HL-60 (cell line): ENCODE measurements at regions not wholly inside any gene's neighbourhood (a gene's known extent, or its start where the extent isn't known, plus 50 kb on each side); places are given as distances from the start of the nearest gene placed in this dataset.

Experiments
- GABPA ChIP-seq: IDR thresholded peaks from 2 replicates; pipeline ENCODE4 v1.6.1; 2012; ENCODE audit warnings: low read depth
- POLR2AphosphoS5 ChIP-seq: IDR thresholded peaks from 2 replicates; pipeline ENCODE4 v1.6.1; 2012; ENCODE audit warnings: low read depth
- SPI1 ChIP-seq: IDR thresholded peaks from 2 replicates; pipeline ENCODE4 v1.6.1; 2012; ENCODE audit warnings: low read depth, mild to moderate bottlenecking, borderline replicate concordance
- TF ChIP-seq, protein P1 (sequence below): IDR thresholded peaks from one replicate; pipeline ENCODE4 v1.5.1; 2011; ENCODE audit warnings: low read length, control low read depth, inconsistent platforms; ENCODE audit not compliant: insufficient read depth
- TF ChIP-seq, protein P2 (sequence below): IDR thresholded peaks from 2 replicates; pipeline ENCODE4 v1.6.1; 2012; ENCODE audit warnings: low read depth; ENCODE audit not compliant: insufficient replicate concordance

DNA sequence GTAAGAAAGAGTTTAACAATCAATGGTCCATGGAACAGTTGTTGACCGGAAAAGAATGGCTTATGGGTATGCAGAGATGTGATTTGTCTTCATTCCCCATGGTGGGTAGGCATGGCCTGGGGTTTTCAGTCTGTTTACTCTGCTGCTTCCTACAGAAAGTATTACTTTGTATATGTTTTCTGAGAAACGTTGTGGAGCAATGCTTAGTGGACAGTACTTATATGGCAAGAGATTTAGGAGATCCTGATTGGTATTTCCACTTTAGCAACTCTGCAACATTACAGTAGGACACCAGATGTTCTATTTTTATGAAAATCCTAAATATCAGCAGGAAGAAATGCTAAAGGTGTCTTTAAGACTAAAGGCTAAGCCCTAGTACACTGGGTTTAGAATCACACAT lies 309.1 kb downstream of the AASDHPPT start:
- TF ChIP-seq POLR2AphosphoS5 (no peak), SPI1 (no peak), GABPA (no peak)
- TF ChIP-seq, protein P1, sequence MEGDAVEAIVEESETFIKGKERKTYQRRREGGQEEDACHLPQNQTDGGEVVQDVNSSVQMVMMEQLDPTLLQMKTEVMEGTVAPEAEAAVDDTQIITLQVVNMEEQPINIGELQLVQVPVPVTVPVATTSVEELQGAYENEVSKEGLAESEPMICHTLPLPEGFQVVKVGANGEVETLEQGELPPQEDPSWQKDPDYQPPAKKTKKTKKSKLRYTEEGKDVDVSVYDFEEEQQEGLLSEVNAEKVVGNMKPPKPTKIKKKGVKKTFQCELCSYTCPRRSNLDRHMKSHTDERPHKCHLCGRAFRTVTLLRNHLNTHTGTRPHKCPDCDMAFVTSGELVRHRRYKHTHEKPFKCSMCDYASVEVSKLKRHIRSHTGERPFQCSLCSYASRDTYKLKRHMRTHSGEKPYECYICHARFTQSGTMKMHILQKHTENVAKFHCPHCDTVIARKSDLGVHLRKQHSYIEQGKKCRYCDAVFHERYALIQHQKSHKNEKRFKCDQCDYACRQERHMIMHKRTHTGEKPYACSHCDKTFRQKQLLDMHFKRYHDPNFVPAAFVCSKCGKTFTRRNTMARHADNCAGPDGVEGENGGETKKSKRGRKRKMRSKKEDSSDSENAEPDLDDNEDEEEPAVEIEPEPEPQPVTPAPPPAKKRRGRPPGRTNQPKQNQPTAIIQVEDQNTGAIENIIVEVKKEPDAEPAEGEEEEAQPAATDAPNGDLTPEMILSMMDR: no peak
- TF ChIP-seq, protein P2, sequence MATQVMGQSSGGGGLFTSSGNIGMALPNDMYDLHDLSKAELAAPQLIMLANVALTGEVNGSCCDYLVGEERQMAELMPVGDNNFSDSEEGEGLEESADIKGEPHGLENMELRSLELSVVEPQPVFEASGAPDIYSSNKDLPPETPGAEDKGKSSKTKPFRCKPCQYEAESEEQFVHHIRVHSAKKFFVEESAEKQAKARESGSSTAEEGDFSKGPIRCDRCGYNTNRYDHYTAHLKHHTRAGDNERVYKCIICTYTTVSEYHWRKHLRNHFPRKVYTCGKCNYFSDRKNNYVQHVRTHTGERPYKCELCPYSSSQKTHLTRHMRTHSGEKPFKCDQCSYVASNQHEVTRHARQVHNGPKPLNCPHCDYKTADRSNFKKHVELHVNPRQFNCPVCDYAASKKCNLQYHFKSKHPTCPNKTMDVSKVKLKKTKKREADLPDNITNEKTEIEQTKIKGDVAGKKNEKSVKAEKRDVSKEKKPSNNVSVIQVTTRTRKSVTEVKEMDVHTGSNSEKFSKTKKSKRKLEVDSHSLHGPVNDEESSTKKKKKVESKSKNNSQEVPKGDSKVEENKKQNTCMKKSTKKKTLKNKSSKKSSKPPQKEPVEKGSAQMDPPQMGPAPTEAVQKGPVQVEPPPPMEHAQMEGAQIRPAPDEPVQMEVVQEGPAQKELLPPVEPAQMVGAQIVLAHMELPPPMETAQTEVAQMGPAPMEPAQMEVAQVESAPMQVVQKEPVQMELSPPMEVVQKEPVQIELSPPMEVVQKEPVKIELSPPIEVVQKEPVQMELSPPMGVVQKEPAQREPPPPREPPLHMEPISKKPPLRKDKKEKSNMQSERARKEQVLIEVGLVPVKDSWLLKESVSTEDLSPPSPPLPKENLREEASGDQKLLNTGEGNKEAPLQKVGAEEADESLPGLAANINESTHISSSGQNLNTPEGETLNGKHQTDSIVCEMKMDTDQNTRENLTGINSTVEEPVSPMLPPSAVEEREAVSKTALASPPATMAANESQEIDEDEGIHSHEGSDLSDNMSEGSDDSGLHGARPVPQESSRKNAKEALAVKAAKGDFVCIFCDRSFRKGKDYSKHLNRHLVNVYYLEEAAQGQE: no peak
